ENCODE measurements at regions not wholly inside any gene's neighbourhood (a gene's known extent, or its start where the extent isn't known, plus 50 kb on each side); places are given as distances from the start of the nearest gene placed in this dataset.

DNA sequence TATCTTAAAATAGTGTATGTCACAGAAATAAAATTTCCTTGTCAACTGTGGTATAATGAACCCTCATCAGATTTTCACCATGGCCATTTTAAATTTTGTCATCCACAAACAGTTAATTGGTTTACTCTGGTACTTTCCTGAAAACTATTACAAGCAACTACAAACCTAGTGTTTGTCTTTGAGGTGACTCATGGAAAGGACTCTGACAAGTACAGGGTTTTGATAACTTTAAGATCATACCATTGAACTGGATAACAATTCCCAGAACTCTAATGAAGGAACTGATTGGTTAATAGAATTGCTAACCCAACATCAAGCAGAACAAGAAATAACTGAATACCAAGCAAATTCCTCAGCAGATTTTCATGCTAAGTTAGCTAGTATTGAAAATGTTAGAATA is 237.7 kb upstream of the IPO5 start:
- no peak for TF ChIP-seq CTCF (IDR thresholded peaks at IDR 0.05)
- TF ChIP-seq POLR2A (IDR thresholded peaks at IDR 0.05): no peak
